GM21576 (cell line): ENCODE measurements at regions not wholly inside any gene's neighbourhood (a gene's known extent, or its start where the extent isn't known, plus 50 kb on each side); places are given as distances from the start of the nearest gene placed in this dataset.

Experiments used
- ATAC-seq: cut with Tn5 transposase; IDR thresholded peaks from one replicate; pipeline ENCODE4 v1.9.1; 2021; ENCODE audit warnings: mild to moderate bottlenecking, moderate library complexity; ENCODE audit not compliant: unreplicated experiment

DNA sequence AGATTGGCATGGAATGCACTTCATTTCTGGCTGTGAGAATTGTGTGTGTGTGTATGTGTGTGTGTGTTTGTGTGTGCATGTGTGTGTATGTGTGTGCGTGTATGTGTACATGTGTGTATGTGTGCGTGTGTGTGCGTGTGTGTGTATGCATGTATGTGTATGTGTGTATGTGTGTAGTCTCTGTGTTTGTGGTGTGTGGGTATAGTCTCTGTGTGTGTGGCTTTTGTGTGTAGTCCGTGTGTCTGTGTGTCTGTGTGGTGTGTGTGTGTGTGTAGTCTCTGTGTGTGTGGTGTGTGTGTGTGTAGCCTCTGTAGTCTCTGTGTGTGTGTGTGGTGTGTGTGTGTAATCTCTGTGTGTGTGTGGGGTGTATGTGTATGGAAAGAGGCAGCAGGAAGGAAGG, 247.3 kb upstream of the SOX11 start:
- no peak for ATAC-seq

DNA sequence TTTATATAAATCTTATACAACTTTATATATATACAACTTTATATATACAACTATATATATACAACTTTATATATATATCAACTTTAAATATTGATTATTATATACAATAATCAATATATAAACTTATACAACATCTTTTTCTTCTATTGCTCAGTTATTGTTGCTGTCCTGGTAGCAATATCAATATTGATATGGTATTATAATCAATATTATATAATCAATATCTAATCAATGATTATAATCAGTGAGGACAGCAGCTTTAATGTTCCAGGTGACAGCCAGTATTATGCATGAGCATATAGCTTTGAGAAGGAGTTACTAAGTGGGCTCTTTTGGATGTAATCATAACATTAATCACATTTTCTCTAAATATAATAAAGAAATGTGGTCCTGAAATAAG, 242.3 kb upstream of the SOX11 start:
- no peak for ATAC-seq

DNA sequence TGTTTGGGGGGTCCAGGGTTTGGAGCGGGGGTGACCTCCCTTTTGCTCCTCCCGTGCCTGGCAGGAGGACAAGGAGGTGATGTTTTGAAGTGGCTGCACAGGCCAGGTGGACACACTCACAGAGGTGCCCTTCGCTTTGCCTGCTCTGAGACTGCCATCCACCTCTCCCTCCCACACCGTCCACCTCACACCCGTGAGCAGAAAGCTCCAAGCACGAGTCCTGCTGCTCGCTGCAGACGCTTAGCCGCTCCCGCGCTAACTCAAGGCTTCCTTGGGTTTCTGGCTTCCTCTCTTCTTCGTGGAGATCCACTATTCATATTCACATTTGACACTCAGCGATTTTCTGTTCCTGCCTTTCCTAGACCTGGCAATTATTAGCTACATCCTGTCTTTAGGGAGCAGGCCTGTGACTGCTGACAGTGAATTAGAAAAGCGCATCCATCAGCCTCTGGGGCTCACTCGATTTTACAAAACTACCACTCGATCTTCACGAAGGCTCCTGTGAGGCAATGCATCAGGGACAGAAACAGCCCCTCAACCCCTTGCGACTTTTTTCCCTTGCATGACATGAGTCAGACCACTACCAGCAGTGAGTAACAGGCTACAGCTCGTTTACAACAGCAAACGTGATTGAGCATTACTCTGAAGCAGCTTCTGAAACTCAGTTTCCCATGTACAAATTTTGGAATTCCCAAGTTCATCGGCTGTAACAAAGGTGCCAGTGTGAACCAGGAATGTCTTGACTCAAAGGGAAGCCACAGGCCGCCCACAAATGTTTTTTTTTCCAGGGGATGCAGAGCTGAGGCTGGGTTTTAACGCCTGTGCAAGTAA, 238.7 kb upstream of the SOX11 start:
- no peak for ATAC-seq

DNA sequence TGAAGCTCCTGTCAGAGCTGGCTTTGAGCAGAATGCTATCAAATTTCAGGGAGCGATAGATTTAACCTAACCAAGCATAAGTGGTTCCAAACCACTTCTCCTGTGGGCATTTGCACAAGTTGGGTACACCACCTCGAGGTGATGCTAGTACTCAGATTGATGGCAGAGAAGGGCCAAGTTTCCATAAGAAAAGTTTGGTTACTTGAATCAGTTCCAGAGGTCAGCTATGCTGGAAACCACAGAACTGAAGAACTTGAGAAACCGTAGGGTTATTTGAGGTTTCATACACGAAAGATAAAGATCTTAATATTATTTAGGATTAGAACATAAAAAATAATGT, 238.2 kb upstream of the SOX11 start:
- no peak for ATAC-seq

DNA sequence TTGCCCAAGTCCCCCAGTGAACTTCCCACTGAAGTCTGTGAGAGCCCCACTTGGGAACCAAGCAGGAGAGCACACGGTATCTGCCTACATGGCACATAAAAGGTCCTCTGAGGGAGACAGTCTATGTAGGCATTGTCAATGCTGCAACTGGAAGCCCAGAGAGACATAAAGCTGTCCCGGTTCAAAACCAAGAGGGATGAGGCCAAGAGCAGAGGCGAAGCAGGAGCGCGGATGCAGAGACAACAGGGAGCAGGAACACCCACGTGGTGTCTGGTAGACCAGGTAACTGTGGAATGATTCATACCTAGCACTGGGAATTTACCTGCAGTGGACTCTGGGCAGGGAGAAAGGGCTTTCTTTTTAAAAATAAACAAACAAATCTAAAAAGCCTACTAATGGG, 233.1 kb upstream of the SOX11 start:
- no peak for ATAC-seq

DNA sequence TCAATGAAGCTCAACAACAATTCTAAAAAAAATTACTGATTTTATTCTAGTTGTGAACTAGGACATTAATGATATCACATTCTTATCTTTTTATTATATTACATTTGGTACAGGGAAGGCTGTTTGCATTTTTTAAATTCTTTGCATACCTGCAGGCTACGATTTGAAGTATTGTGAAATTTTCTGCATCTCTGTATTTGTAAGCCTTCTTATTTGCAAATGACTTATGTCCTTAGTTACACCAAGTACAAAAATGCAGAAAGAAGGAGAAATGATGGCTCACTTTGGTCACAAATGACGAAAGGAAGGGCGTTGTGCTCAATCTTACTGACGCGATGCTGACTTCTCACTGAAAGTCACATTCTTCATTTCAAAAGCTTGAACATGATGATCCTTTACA, 227.5 kb upstream of the SOX11 start:
- no peak for ATAC-seq

DNA sequence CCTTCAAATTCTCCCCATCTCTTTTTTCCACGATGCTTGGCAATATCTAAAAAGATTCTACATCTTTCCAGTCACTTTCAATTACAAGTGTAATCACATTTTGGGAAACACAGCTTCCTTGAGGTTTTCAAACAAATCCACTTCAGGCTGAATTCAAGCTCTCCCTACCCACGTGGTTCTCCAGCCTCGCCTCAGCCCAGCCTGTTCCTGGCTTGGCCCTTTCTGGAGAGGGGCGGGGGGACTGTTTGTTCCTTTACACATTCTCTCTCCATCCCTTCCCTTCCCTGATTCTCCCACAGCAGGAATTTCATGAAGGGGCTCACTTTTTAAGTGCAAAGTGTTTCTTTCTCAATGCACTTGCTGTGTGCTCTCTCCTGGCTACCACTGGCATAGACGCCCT, 226.3 kb upstream of the SOX11 start:
- ATAC-seq = no peak

DNA sequence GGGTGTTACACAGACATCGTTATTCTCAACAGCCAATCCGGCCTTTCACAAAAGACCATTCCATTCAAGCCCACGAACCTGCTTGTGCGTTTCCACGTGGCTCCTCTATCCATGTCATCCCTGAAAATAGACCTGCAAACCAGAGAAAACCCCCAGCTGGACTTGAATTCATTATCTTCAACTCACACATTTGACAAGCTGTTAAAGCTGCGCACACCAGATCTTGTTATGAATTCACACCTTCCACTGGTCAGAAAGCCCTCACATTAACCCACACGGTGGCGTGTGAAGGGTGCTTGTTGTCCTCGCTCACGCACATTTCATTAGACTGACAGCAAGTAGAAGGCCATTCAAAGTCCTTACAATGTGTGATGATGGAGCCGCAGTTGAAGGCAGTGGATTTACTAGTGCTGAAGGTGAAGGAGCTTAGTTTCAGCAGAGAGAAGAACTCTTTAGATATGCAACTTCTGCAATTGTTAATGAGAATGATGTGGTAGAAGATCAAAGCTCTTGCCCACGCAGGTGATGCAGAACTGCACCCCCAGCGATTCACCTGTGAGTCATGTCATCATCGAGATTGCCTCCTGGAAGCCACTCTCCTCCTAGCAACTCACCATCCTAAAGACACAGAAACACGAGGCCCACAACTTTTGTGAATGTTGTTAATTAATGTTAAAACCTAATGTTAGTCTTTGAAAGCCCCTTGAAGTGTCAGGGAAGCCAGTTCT, 224.8 kb upstream of the SOX11 start:
- ATAC-seq = no peak

DNA sequence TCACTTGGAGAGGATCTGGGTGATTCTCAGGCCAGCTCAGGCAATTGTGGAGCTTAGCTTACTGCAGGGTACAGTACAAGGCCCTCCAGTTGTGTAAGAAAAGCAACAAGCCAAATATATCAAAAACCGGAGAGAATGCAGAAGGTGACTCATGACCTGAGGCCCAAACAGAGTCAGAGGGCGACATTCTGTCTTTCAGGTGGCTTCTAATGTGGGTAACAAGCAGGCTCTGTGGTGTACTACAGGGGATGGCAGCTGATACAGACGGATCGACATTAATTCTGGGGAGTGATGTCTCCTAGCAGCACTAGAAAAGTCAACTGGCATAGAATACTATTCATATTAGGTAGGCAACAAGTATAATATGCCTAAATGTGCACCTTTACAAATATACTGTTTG, 219.5 kb upstream of the SOX11 start:
- ATAC-seq = no peak

DNA sequence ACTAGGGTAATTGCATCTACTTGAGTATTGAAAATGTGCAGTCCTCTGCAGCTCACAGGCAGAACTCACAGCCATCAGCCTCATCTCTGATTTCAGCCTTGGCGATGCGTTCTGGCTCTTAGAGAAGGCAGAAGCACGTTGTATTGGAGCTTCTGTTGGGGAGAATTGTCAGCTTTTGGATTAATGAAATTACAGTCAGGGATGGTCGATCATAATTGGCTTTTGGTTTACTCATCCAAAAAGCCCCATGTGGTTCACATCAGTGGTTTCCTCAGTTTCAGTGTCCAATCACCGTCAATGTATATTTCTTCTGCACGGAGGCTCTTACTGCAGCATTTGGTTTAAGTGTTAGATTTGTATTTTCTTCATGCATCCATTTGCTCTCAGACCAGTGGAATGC, 218.5 kb upstream of the SOX11 start:
- no peak for ATAC-seq

DNA sequence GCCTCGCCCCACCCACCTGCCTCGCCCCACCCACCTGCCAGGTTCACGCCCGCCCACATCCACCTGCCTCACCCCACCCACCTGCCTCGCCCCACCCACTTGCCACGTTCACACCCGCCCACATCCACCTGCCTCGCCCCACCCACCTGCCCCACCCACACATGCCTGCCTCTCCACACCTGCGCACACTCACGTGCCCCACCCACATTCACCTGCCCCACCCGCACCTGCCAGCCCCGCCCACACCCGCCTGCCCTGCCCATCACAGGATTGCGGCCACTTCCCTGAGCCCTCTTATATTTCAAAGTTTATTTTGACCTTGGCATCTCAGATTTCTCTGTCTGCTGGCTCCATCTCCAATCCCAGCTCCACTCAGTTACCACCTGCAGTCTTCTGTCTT, 217.5 kb upstream of the SOX11 start:
- no peak for ATAC-seq

DNA sequence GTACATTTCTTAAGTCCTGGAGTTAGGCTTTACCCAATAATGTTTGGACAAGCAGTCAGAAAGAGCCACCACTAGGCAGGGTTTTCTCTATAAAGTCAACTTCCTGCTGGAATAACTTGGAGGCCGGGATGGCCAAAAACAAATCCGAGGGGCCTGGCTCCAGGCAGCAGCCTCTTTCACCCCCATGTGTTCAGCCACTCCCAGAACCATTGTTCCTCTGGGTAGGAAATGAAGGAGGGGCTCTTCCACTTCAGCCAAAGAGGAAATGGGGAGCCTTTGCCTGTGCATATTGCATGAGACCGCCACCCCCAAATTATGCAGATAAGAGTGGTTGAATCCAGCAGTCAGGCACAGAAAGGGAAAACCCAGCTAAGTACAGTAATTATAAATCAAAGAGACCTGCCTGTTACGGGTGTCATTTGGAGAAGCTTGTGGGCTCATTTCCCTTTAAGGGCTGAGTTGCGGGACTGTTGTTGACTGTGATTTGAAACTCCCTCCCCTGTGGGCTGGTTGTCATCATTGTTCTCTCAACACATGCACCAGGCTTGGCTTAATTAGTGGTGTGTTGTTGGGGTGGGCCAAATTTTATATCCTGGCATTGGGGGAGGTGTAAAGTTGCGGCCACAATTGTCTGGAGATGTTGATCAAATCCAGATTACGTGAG, 212.8 kb upstream of the SOX11 start:
- ATAC-seq = no peak

DNA sequence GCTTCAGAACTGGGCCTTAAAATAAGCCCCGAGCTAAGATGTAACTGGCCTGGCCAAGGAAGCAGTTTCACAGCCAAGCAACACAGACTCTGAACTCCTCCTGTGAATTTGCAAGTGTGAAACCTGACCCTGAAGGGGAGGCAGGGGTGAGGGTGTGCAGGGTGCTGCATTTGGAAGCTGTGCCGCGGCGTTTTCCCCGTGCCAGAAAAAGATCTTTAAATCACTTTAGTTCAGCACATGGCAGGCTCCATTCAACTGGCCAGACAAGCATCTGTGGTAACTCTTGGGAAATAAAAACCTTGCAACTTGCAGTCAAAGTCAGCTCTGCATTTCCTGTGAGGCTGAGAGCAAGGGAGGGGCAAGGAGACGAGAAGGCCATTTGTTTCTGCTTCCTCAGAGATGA, 209.3 kb upstream of the SOX11 start:
- no peak for ATAC-seq

DNA sequence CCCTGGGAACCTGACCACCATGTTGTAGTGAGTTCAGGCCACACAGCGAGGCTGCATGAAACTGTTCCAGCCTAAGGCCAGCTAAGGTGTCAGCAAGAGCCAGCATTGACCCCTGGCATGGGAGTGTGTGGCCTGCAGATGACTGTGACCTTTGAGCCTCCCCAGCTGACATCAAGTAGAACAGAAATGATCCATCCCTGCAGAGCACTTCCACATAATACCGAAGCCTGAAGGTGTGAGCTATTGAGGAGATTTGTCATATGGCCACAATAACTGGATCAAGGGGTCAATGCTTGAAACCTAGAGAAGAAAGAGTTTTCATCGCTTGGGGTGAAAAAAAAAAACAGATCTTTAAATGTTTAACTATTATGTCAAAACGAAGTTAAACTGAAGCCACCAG, 207.3 kb upstream of the SOX11 start:
- no peak for ATAC-seq

DNA sequence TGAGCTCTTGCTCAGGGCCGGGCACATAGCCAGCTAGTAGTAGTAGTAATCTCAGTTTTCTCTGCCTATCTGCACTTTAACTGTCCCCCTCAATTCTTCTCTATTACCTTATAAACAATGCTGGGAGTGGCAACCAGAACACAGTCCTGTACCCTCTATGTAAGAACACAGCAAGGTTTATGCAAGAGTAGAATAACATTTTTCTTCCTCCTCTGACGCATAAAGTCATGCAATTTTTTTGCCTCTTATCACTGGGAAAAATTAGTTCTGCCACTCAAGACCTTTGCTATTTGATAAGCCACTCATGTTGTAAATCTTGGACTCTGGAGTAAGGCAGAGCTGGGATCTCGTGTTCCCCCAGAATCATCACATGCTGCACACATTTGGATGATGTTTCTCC, 200.7 kb upstream of the SOX11 start:
- ATAC-seq = no peak

DNA sequence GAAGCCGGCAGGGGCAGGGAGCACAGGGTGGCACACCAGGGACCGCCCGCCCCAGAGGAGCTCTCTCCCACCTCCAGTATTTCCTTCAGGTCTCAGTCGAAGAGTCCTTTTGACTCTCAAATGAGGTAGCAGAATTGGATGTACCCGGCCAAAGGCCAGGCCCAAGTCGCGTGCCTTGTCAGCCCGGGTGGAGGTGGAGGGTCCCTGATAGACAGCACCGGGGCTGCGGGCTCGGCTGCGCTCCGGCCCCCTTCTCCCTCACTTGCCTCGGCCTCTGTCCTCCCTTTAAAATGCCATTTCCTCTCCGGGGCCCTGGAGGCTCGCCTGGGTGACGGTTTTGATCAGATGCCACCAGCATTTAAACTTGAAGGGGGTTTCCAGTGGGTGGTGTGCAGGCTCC, 198.9 kb upstream of the SOX11 start:
- ATAC-seq = no peak

DNA sequence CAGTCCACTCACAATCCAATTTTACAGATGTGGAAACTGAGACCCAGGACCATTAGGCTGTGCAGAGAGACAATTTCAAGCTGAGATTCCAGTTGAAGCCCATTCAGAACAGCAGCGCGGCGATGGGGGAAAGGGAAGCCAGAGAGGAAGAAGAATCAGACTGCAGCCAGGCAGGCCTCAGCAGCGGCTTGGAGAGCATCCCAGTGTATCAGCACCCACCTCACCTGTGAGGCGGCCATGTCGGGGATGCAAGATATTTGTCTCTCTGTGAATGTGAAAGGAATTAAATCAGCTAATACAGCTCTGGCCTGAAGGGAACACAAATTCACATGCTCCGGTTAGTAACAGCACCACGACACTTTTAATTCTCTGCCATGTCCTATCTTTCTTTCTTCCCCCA, 198.0 kb upstream of the SOX11 start:
- no peak for ATAC-seq

DNA sequence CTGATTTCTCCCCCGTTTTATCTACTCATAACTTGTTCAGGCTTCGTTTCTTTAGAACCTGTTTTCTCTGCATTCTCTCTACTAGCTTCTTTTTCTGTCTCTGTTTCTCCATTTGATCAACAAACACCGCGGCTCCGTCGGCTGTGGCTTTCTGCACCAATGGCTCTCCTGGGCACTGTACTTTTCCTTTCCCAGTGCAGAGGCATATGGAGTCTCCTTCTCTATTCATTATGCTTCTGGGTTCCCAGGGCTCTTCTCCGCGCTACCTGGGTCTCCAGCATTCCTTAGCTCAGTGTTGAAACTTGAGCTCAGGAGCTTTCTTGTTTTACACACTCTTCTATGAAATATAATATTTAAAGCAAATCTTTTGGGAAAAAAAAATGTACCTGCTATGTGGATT, 196.6 kb upstream of the SOX11 start:
- ATAC-seq = no peak

DNA sequence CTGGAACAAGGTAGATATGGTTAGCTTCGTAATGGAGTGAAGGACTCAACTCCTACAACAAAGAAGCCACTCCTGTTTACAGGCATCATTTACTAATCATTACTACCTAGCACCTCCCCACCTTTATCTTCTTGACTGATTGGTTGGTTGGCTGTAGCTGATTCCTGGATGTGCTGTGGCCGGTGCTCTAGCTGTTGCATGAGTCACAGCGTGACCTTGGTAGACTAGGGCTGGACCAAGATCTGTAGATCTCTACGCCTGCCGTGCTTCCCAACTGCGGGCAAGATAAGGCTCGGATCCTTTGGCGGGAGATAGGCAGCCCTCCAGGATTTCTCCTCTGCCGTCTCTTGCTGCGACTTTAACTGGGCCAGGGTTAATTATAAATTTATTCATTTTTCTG, 194.3 kb upstream of the SOX11 start:
- no peak for ATAC-seq

DNA sequence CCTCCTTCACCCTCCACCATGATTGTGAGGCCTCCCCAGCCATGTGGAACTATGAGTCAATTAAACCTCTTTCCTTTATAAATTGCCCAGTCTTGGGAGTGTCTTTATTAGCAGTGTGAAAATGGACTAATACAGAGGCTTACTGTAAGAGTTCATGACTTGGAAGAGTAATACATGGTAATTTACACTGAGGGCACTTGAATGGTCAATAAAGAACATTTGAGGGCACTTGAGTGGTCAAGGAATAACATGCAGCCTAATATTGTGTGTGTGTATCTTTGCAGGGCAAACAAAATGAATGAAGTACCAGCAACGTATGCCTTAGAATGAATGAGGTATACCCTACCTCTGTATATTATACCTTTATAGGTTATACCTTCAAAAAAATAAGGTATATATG, 190.4 kb upstream of the SOX11 start:
- no peak for ATAC-seq

DNA sequence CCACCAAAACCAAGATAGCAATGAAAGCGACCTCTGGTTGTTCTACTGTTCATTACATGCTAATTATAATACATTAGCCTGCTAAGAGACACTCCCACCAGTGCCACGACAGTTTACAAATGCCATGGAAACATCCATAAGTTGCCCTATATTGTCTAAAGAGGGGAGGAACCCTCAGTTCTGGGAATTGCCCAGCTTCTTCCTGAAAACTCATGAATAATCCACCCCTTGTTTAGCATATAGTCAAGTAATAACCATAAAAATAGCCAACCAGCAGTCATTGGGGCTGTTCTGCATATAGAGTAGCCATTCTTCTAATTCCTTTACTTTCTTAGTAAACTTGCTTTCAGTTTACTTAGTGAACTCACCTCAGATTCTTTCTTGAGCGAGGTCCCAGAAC, 189.8 kb upstream of the SOX11 start:
- no peak for ATAC-seq

DNA sequence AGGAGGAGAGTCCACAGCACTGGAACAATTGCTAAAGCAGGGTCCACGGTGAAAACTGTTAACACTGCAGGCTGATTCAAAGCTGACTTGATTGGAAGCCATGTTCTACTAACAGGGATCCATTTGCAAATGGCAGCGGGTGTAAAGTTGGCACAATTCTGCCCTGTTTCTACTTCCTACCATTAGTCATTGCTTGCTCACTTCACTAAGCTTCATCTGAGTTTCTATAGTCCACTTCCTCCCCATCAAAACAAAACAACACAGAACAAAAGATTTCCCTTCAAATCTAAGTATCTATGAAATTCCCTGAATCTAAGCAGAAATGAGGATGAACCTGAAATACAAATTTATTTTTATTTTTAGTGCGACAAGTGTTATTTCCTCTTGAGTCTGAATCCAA, 187.4 kb upstream of the SOX11 start:
- no peak for ATAC-seq
